Umbilical cord (tissue), 1 donor: ENCODE measurements at regions not wholly inside any gene's neighbourhood (a gene's known extent, or its start where the extent isn't known, plus 50 kb on each side); places are given as distances from the start of the nearest gene placed in this dataset.

ENCODE experiments used
- DNase-seq: peaks from one replicate; pipeline ENCODE4 v3.0.0-alpha.2; 2015; ENCODE audit warnings: low spot score

GRCh38 chr14:98960617-98961013 is 311.4 kb downstream of the BCL11B start:
- no peak for DNase-seq

DNA sequence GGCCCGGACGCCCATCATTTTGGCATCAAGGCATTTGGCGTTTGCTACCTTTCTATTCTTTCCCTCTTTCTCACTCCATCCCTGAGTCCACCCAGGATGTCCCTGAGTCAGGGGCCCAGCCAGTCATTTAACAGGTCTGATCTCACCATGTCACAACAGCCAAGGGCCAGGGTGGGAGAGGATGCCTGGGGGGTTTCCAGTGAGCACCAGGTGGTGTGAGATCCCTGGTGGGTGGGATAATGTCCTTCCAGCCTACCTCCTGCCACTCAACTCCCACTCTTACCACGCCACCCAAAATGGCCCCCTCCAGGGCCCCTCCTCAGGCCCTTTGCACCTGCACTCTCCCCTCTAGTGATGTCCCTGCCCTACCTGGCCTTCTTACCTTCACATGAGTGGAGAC is 310.8 kb downstream of the BCL11B start:
- DNase-seq = no peak

- no peak for DNase-seq
Measured at GRCh38 chr14:98962118-98962517, 309.9 kb downstream of the BCL11B start.

DNA sequence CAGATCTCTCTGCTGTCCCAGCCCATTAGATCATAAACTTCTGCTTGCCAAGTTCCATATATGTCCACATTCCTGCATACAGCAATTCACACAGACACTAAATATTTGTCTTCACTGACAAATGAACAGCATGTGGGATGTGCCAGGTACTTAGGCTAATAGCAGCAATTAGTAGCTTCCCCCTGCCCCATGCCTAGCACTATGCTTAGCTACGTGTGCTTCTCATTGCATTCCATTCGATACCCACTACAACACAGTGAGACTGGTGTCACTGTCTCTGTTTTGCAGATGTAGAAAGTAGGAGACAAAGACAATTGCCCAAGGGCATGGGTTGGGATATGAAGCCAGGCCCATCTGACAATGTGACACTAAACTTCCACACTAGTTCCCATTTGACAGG is 308.4 kb downstream of the BCL11B start:
- no peak for DNase-seq

GRCh38 chr14:98964171-98964570 is 307.8 kb downstream of the BCL11B start:
- DNase-seq = no peak

- no peak for DNase-seq
Measured at GRCh38 chr14:98965076-98965475, 306.9 kb downstream of the BCL11B start.

GRCh38 chr14:98966016-98966415 is 306.0 kb downstream of the BCL11B start:
- DNase-seq = no peak

- no peak for DNase-seq
Measured at GRCh38 chr14:98966475-98967162, 305.4 kb downstream of the BCL11B start.

- no peak for DNase-seq
Measured at GRCh38 chr14:98974113-98974512, 297.9 kb downstream of the BCL11B start.

DNA sequence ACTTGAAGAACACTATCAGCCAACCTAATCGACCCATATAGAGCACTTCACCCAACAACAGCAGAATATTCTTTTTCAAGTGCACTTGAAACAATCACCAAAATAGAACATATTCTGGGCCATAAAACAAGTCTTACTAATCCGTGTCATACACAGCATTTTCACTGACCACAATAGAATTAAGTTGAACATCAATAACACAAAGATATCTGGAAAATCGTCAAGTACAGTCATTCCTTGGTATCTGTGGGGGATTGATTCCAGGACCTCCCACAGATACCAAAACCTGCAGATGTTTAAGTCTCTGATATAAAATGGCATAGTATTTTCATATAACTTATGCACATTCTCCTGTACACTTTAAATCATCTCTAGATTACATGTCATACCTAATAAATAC is 295.7 kb downstream of the BCL11B start:
- no peak for DNase-seq

GRCh38 chr14:98977451-98977850 is 294.5 kb downstream of the BCL11B start:
- DNase-seq = no peak

DNA sequence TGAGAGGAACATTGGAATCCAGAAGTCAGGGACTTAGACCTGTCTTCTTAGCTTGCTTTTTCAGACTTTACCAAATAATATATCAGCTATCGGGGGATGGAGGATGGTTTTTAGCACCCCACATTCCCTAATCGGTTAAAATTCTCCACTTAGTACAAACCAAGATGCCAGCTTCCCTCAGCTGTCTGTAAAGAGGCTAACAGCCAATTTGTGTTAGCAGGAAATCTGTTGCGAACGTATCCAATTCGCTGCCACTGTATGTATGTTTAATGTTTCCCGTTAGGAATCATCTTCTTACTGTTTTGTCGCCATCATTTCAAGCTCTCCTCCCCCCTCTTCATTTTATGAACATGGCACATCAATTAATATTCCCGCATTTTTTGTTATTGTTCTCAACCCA is 289.0 kb downstream of the BCL11B start:
- no peak for DNase-seq

GRCh38 chr14:98984027-98984718 is 287.8 kb downstream of the BCL11B start:
- DNase-seq = no peak

DNA sequence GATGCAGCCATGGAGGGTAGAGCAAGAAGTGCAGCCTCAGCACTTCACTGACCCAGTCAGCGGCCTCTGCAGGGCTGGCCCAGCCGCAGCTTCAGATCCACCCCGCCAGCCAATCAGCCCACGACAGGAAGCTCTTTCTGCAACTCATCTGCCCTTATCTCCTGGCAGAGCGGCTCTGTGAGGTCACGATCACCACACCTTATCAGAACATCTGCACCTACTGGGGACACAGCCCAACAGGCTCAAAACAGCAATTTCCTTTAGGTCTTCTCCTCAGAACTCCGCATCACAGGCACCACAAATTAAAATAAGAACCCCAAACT is 287.3 kb downstream of the BCL11B start:
- DNase-seq = no peak

GRCh38 chr14:98993818-98994217 is 278.2 kb downstream of the BCL11B start:
- no peak for DNase-seq

- no peak for DNase-seq
Measured at GRCh38 chr14:98994561-98994960, 277.4 kb downstream of the BCL11B start.

DNA sequence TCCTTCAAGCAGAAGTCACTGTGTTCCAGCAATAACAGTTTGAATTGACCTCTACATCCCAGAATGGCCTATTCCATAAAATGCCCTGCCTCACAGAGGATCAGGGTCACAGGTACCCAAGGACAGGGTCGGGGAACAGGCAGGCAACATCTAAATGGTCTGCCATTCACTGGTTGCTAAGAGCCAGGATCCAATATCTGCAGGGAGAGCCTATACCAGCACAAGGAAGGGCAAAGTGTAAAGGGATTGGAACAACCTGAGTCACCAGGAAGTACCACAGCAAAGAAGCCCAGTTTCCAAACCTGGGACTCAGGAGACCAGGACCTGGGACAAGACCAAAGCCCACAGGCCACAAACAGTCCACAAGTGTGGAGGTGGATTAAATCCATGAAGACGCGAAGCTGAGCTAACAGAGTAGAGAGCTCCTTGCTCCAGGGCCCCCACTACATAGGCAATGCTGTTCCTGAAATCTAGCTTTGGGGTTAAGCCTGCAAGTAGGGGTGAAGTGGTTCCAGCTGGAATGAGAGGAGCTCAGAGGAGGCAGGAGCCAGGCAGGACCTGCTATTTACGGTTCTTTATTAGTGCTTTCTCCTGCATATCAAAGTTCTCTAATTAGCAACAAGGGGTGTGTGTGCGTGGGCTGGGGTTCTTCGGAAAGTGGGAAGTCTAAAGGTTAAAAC is 274.3 kb downstream of the BCL11B start:
- no peak for DNase-seq

GRCh38 chr14:98999345-98999744 is 272.7 kb downstream of the BCL11B start:
- no peak for DNase-seq

DNA sequence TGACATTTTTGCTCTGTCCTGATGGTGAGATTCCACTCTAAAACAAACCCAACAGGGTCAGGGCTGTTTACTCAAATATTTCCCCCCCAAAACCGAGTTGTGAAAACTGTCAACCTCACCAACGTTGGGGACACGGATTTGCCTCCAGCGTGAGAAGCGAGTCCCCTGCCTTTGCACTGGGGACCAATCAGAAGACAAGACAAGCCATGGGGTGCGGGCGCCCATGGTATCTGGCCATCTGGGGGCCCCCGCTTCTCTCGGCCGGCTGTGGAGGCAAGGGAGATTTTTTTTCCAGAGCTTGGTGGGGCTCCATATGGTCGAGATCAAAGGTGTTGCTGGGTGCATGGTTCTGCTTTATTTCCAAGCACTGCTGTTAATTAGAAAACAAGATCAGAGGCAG is 272.1 kb downstream of the BCL11B start:
- no peak for DNase-seq

DNA sequence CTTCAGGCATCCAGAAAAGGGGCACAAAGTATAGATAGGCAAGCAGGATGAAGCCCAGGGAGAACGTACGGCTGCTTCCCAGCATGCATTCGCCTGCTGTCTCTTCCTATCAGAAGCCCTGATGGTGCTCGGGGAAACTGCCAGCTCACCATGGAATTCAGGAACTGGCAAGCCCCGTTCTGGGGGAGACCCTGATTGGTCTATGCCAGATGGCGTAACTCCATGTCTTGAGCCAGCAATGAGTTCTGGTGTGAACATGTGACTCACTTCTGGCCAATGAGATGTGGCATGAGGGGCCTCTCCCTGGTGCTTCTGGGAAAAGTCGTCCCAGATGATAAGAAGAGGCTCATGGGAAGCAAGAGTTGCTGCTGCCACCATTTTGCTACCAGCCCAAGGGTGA is 270.8 kb downstream of the BCL11B start:
- no peak for DNase-seq

GRCh38 chr14:99003646-99004045 is 268.4 kb downstream of the BCL11B start:
- no peak for DNase-seq

DNA sequence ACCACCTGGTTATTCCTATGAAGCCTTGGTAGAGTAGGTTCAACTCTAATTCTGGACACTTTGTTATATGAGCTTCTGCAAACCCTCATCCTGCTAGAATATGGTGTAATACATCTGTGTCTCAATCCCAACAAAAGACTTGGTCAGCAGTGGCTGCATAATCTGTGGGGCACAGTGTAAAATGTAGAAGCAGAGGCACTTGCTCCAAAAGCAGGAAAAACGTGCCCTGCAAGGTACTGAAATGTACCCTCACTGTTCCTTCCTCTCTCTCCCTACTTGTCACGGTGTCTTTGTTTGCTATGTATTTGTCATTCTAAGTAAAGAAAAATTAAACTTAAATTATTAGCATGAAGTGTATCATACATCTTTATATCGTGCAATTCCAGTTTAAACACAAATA is 267.9 kb downstream of the BCL11B start:
- peak; percentile 32 for DNase-seq

- no peak for DNase-seq
Measured at GRCh38 chr14:99006276-99006675, 265.7 kb downstream of the BCL11B start.
